ENCODE measurements at regions not wholly inside any gene's neighbourhood (a gene's known extent, or its start where the extent isn't known, plus 50 kb on each side); places are given as distances from the start of the nearest gene placed in this dataset.

DNA sequence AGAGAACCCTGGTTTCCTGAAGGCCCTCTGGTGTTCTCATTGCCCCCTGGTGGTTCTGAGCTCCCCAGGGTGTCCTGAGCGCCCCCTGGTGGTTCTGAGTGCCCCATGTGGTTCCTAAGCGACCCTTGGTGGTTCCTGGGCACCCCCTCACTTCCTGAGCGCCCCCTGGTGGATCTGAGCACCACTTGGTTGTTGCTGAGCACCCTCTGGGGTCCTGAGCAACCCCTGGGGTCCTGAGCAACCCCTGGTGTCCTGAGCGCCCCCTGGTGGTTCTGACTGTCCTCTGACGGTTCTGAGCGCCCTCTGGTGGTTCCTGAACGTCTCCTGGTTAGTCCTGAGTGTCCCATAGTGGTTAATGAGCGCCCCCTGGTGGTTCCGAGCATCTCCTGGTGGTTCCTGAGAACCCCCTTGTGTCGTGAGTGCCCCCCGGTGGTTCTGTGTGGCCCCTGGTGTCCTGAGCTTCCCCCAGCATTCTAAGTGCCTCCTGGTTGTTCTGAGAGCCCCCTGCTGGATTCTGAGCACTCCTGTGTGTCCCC is 568.3 kb downstream of the TMEM121 start:
- Histone ChIP-seq H3K27ac (ENCODE audit: low read depth, low read length, poor library complexity, severe bottlenecking) (no peak overlapping the region), H3K4me3 (ENCODE audit: low read depth, low read length, poor library complexity, severe bottlenecking) (no peak overlapping the region), H3K27me3 (replicated peaks; ENCODE audit: insufficient read depth, low read depth, low read length, poor library complexity) (peaks cover 6% of the 10 kb centered on the region), H3K36me3 (ENCODE audit: insufficient read depth, low read length, poor library complexity, severe bottlenecking) (no peaks in the 10 kb centered on the region), H3K4me1 (ENCODE audit: insufficient read depth, low read length, poor library complexity, severe bottlenecking) (no peaks in the 10 kb centered on the region), H3K9me3 (ENCODE audit: low read depth, low read length, poor library complexity, severe bottlenecking) (no peaks in the 10 kb centered on the region)
- ChIA-PET POLR2A (ENCODE audit: low non-redundant PET) (no interaction called here), CTCF (interaction anchor here (0.6 kb wide), 1 partner anchor 214 kb away, joined by 3 read pairs; no protein-coding TSS in a partner anchor)
- intact Hi-C loops (cut with micrococcal nuclease; ENCODE audit: unreplicated experiment) = no loop called here
- DNase-seq (ENCODE audit: low spot score) = peak; percentile 50
- TF ChIP-seq, protein P1, sequence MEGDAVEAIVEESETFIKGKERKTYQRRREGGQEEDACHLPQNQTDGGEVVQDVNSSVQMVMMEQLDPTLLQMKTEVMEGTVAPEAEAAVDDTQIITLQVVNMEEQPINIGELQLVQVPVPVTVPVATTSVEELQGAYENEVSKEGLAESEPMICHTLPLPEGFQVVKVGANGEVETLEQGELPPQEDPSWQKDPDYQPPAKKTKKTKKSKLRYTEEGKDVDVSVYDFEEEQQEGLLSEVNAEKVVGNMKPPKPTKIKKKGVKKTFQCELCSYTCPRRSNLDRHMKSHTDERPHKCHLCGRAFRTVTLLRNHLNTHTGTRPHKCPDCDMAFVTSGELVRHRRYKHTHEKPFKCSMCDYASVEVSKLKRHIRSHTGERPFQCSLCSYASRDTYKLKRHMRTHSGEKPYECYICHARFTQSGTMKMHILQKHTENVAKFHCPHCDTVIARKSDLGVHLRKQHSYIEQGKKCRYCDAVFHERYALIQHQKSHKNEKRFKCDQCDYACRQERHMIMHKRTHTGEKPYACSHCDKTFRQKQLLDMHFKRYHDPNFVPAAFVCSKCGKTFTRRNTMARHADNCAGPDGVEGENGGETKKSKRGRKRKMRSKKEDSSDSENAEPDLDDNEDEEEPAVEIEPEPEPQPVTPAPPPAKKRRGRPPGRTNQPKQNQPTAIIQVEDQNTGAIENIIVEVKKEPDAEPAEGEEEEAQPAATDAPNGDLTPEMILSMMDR (conservative IDR thresholded peaks at IDR 0.05; ENCODE audit: low read depth, low read length) = peak; percentile 81
- TF ChIP-seq EZH2 (IDR thresholded peaks at IDR 0.05; ENCODE audit: borderline replicate concordance, low read depth, low read length, poor library complexity, severe bottlenecking) = no peak
- no TSS peak for BruUV-seq (replicated peaks)

- Histone ChIP-seq H3K27ac (ENCODE audit: low read depth, low read length, poor library complexity, severe bottlenecking) (no peak overlapping the region), H3K4me1 (ENCODE audit: insufficient read depth, low read length, poor library complexity, severe bottlenecking) (no peaks in the 10 kb centered on the region), H3K36me3 (ENCODE audit: insufficient read depth, low read length, poor library complexity, severe bottlenecking) (no peaks in the 10 kb centered on the region), H3K4me3 (ENCODE audit: low read depth, low read length, poor library complexity, severe bottlenecking) (no peak overlapping the region), H3K27me3 (replicated peaks; ENCODE audit: insufficient read depth, low read depth, low read length, poor library complexity) (peaks cover 29% of the 10 kb centered on the region), H3K9me3 (ENCODE audit: low read depth, low read length, poor library complexity, severe bottlenecking) (no peaks in the 10 kb centered on the region)
- no peak for DNase-seq (ENCODE audit: low spot score)
- TF ChIP-seq, protein P1 (conservative IDR thresholded peaks at IDR 0.05; ENCODE audit: low read depth, low read length) = no peak
- no peak for TF ChIP-seq EZH2 (IDR thresholded peaks at IDR 0.05; ENCODE audit: borderline replicate concordance, low read depth, low read length, poor library complexity, severe bottlenecking)
- BruUV-seq (replicated peaks) = no TSS peak
- ChIA-PET POLR2A (ENCODE audit: low non-redundant PET) (no interaction called here), CTCF (no interaction called here)
- intact Hi-C loops (cut with micrococcal nuclease; ENCODE audit: unreplicated experiment) = no loop called here
Observed at GRCh38 chr14:106107703-106108102, 581.3 kb downstream of the TMEM121 start.

- DNase-seq (ENCODE audit: low spot score) = no peak
- Histone ChIP-seq H3K27ac (ENCODE audit: low read depth, low read length, poor library complexity, severe bottlenecking) (no peak overlapping the region), H3K9me3 (ENCODE audit: low read depth, low read length, poor library complexity, severe bottlenecking) (no peaks in the 10 kb centered on the region), H3K4me1 (ENCODE audit: insufficient read depth, low read length, poor library complexity, severe bottlenecking) (no peaks in the 10 kb centered on the region), H3K27me3 (replicated peaks; ENCODE audit: insufficient read depth, low read depth, low read length, poor library complexity) (peaks cover 13% of the 10 kb centered on the region), H3K36me3 (ENCODE audit: insufficient read depth, low read length, poor library complexity, severe bottlenecking) (no peaks in the 10 kb centered on the region), H3K4me3 (ENCODE audit: low read depth, low read length, poor library complexity, severe bottlenecking) (no peak overlapping the region)
- CTCF ChIA-PET = no interaction called here
- intact Hi-C loops (cut with micrococcal nuclease; ENCODE audit: unreplicated experiment) = no loop called here
- POLR2A ChIA-PET (ENCODE audit: low non-redundant PET) = no interaction called here
- BruUV-seq (replicated peaks) = no TSS peak
- TF ChIP-seq, protein P1 (conservative IDR thresholded peaks at IDR 0.05; ENCODE audit: low read depth, low read length) = no peak
- no peak for TF ChIP-seq EZH2 (IDR thresholded peaks at IDR 0.05; ENCODE audit: borderline replicate concordance, low read depth, low read length, poor library complexity, severe bottlenecking)
Observed at GRCh38 chr14:106109337-106109736, 583.0 kb downstream of the TMEM121 start.
